Suprapubic skin (tissue), 3 donors: ENCODE measurements at regions not wholly inside any gene's neighbourhood (a gene's known extent, or its start where the extent isn't known, plus 50 kb on each side); places are given as distances from the start of the nearest gene placed in this dataset.

Source experiments
- EP300 ChIP-seq: sonication (generic); formaldehyde crosslinking; IDR thresholded peaks from one replicate; pipeline ENCODE4 v1.6.1; 2017; ENCODE audit warnings: antibody characterized with exemption
- POLR2A ChIP-seq, 2 donors: fragments of 450-650 bp; IDR thresholded peaks; one replicate each; pipeline ENCODE4 v1.6.1; 2017; ENCODE audit warnings: antibody characterized with exemption in 2 of 2, mild to moderate bottlenecking in 2 of 2, moderate library complexity in 2 of 2
- TF ChIP-seq, protein P1 (sequence below), 2 donors: fragments of 200-600 bp in 1 of 2; fragments of 450-650 bp in 1 of 2; sonication (generic) in 1 of 2; IDR thresholded peaks; one replicate each; pipeline ENCODE4 v1.5.1; 2016 to 2019; ENCODE audit warnings: antibody characterized with exemption in 2 of 2, mild to moderate bottlenecking in 1 of 2, moderate library complexity in 1 of 2

GRCh38 chr2:128818704-128819491 lies 500.2 kb upstream of the HS6ST1 start:
- no peak for TF ChIP-seq POLR2A (IDR thresholded peaks at IDR 0.05)
- TF ChIP-seq, protein P1, sequence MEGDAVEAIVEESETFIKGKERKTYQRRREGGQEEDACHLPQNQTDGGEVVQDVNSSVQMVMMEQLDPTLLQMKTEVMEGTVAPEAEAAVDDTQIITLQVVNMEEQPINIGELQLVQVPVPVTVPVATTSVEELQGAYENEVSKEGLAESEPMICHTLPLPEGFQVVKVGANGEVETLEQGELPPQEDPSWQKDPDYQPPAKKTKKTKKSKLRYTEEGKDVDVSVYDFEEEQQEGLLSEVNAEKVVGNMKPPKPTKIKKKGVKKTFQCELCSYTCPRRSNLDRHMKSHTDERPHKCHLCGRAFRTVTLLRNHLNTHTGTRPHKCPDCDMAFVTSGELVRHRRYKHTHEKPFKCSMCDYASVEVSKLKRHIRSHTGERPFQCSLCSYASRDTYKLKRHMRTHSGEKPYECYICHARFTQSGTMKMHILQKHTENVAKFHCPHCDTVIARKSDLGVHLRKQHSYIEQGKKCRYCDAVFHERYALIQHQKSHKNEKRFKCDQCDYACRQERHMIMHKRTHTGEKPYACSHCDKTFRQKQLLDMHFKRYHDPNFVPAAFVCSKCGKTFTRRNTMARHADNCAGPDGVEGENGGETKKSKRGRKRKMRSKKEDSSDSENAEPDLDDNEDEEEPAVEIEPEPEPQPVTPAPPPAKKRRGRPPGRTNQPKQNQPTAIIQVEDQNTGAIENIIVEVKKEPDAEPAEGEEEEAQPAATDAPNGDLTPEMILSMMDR (IDR thresholded peaks at IDR 0.05) = no peak
- TF ChIP-seq EP300 = no peak
